HG03159 (cell line): ENCODE measurements at regions not wholly inside any gene's neighbourhood (a gene's known extent, or its start where the extent isn't known, plus 50 kb on each side); places are given as distances from the start of the nearest gene placed in this dataset.
"Not testable (repeated sequence)": the region's sequence is repeated elsewhere in the genome, so short reads cannot be mapped to it uniquely, and the experiment has no call there.

Experiments used
- ATAC-seq: cut with Tn5 transposase; IDR thresholded peaks from one replicate; pipeline ENCODE4 v1.9.1; 2021; ENCODE audit warnings: mild to moderate bottlenecking, moderate library complexity; ENCODE audit not compliant: unreplicated experiment

DNA sequence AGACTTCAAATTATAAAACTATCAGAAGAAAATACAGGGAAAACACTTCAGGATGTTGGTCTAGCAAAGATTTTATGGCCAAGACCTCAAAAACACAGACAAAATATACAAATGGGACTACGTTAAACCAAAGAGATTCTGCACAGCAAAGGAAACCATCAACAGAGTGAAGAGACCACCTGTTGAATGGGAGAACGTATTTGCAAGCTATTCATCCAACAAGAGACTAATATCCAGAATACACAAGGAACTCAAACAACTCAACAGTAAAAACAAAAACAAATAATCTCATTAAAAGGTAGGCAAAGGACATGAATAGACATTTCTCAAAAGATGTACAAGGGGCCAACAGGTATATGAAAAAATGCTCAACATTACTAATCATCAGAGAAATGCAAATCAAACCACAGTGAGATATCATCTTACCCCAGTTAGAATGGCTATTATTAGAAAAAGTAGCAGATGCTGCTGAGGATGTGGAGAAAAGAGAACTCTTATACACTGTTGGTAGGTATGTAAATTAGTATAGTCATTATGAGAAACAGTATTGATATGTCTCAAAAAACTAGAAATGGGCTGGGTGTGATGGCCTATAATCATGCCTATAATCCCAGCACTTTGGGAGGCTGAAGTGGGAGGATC lies 112.6 kb downstream of the LRIG2 start:
- peak; percentile 98 for ATAC-seq

DNA sequence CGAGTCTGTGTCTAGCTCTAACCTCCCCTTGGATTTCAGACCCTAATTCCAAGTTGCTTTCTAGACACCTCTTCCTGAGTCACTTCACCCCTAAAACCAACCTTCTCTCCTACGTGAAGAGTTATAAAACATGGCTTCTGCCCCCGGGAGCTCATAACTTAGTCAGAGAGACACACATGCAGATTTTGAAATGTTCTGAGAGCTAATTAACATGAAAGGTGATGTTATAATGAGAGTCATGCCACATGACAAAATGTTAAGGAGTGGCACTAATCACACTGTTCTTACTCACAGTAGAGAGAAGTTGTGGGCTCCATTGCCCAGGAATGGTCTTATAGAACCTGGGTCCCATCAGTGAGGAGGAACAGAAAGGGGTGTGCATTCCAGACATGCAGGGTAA lies 117.1 kb downstream of the LRIG2 start:
- no peak for ATAC-seq

DNA sequence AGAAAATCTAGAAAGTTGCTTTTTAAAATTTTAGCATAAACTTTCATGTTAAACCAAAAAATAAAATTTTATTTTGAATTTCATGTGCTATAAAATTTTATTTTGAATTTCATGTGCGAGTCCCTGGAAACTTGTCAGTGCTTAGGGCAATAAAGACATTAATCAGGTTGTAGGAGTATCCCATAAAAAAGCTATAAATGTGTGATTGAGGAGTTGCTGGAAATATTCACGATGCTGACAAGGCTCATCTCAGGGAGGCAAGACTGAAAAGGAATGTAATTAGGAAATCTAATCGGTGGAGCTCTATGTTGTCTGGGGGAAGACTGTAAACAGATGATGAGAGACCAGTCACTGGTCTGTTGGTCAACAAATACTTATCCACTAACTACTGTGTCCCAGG lies 117.9 kb downstream of the LRIG2 start:
- ATAC-seq: no peak

DNA sequence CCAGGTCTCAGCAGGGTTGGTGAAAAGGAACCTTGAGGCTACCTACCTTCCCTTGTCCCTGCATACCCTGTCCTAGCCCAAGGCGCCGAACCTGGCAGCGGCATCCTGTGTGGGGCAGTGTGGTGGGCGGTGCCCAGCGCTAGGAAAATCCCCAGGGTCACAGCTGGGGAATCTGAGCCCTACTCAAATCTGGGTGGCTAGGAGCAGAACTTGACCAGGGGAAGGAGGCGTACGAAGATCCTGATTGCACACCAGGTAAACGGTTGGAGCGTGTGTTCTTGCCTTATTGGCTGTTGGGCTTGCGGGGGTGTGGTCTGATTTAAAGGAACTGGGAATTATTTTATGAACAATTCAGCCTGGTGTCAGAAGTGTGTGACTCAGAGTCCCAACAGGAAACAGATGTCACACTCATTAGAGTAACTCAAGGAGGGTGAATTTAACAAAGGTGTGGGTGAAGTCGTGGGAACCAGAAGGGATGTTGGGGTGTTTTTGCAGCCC lies 118.6 kb downstream of the LRIG2 start:
- peak; percentile 67 for ATAC-seq

DNA sequence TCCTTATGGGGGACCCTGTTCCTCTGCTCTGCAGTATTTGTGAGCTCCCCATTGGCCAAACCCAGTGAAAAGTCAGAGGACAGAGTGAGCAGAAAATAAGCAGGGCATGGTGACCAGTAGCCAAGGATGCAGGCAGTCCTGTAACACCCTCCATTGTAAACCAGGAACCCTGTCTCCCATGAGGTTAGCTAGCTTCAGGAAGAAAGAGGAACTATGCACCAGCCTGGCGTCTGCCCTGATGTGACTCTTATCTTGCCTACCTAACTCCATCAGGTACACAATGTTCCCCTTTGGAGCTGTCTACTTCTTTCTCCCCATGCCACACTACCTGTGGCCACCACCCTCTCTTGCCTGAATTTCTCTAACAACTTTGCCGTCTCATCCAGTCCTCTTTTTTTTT lies 119.2 kb downstream of the LRIG2 start:
- peak; percentile 16 for ATAC-seq

DNA sequence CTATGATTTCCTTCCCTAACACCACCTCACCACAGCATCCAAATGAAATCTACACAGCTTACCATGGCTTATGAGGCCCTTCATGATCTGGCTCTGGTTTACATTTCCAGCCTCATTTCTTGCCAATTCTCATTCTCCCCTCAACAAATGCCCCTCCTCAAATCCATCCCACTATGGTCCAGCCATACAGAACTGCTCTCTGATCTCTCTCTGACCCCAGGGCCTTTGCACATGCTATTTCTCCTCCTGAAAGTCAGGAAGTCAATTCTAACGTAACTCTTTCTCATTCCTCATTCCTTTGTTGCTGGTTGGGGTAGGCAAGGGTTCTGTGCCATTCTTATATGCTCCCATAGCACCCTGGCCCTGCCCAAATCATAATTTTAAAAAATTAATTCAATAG lies 120.0 kb downstream of the LRIG2 start:
- ATAC-seq: no peak

DNA sequence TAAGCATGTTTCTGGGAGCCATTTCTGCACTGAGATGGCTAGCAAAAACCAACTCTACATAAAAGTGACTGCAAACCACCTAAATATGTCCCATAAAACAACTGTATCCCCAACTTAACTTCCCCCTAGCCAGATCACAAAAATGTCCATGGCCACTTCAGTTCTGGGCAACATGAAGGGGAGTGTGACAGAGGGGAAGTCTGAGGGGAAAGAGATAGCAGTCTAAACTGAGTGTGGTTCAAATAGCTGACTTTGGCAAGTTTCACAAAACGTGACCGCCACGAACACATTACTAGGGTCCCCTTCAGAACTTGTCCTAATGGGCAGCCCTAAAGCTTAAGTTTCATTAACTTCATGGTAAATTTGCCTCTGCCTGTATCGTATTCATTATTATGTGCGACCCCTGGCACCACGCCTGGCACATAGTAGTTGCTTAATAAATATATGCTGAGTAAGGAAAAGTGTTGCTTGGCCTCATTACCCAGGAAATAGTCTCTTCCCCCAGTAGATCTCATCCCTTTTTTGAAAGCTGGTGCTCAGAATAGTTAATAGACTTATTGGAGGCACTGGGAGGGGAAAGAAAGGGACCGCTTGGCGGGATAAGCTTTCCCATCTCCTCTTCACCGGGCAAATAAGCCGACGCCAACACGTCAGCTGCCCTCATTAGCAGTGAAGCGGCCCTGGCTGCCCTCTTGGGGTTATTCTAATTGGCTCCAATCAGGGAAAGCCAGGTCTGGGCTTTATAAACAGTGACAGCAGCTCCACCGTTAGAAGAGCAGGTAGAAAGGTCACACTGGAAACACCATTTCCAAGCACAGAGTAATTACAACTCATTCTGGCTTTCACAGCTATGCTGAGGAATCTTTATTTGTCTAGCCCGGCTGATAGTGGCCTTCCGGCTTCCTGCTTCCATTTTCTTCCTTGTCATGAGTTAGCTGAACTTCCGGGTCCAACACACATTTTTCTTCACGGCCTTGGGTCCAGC lies 122.1 kb downstream of the LRIG2 start:
- ATAC-seq: no peak

DNA sequence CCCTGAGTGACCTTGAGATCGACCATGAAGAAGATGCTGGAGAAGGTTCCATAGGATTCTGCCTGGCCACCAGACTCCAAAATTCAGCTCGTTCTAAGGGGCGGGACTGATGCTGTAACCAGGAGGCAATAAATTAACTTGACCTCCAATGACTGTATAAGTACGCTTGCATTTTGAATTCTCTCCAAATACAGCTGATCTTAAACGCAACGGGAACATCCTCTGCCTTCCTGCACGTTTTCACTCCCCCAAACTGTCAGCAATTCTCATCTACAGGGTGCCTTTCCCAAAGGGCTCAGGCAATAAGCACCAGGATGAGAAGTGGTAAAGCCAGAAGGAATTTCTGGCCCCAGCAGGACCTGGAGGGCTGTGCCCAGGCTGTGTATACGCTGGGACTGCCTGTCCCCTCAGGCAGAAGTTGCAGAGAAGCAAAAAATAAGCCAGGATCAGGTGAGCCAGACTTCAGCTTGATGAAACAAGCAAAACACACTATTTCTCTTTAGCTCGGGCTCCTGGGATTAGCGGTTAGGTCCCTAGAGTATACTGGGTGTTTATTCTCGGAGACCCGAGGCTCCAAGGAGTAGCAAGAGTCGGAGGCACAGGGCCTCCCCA lies 124.8 kb downstream of the LRIG2 start:
- ATAC-seq: no peak

DNA sequence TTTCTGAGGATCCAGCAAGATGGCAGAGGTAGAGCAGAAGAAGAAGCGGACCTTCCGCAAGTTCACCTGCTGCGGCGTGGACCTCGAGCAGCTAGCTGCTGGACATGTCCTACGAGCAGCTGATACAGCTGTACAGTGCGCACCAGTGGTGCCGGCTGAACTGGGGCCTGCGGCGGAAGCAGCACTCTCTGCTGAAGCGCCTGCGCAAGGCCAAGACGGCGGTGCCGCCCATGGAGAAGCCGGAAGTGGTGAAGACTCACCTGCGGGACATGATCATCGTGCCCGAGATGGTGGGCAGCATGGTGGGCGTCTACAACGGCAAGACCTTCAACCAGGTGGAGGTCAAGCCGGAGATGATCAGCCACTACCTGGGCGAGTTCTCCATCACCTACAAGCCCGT lies 125.8 kb downstream of the LRIG2 start:
- ATAC-seq: no peak

DNA sequence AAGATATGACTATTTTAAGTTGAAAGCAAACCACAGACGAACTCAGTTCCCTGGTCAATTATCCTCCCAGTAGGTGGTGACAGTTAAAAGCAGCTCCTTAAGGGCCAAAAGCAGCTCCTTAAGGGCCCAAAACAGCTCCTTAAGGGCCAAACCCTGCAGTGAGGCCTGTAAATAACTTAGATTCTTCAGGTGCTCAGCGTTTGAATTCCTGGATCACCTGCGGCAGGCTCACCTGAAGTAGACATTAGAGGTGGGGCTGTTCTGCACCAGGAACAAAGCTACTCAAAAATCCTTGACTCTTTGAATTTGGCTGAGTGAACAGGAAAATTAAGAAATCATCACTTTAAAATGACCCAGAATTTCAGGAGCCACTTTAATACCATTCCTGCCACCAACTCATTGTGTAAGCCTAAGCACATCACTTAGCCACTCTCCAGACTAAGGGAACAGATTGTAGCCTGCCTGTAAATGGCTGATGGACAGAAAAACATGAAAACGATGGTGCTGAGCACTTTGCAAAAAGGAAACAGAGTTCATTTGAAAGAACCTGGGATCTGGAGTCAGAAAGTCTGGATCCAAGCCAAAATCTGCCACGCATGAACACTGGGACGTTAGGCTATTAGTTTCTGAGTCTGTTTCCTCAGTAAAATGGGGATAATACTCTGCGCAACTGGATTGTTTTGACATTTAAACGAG lies 126.9 kb downstream of the LRIG2 start:
- ATAC-seq: no peak

DNA sequence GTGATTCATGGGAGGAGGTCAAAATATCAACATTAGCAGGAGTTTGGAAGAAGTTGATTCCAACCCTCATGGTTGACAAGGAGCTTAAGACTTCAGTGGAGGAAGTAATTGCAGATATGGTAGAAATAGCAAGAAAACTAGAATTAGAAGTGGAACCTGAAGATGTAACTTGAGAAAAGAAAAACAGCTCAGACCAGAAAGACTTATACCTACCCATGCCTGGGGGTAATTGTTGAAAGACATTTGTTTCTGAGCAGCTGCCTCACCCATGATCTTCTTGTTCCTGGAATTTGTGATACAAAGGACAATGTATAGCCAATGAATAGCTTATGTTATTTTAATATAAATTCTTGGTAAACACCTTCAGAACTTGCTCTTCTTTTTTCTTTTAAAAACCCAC lies 128.6 kb downstream of the LRIG2 start:
- ATAC-seq: no peak

DNA sequence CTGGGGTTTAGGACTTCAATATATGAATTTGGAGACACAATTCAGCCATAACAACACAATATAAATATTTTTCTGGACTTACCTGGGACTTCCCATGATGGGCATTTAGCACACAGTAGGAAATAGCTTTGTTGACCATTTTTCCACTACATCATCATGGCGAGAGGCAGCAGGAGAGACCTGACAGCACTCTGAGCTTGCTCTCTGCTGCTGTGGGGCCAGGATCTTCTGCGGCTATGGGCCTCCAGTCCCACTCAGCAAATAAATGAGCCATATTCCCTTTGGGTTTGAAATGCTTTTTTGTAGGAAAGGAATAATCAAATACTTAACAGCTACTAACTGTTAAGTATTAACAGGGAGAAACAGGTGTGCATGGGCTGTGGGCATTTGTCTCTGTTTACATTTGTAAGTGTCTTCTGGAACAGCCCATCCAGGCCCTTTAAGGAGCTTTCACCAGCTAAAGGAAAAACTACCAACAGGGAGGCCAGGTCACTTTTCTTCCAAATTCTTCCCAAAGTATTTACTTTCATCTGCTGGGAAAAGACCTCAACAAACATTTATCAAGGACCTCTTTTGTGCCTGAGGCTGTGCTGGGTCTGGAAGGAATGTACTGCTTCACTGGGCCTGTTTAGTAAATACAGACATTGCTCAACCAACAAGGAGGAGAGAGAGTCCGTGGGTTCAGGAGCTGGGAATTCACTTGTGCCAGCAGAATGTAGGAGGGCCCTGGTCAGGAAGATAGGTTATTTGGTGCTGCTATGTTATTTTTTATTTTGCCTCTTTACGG lies 133.2 kb downstream of the LRIG2 start:
- ATAC-seq: no peak

DNA sequence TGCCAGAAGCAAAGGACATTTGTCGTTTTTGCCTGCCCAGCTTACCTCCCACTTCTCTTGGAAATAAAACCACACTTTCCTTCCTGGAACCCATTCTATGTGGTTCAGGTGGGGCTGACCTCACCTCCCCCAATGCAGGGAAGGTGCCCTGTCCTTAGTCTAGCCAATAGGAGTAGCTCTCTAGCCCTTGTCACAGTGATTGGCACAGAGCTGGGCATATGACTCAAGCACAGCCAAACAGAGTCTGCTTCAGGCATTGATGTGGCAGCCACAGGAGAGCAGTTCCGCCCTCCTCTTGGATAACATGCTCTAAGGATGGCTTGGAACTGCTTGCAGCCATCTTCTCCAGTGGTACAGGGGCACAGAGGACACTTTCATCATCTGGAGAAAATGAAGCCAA lies 134.0 kb downstream of the LRIG2 start:
- ATAC-seq: no peak

DNA sequence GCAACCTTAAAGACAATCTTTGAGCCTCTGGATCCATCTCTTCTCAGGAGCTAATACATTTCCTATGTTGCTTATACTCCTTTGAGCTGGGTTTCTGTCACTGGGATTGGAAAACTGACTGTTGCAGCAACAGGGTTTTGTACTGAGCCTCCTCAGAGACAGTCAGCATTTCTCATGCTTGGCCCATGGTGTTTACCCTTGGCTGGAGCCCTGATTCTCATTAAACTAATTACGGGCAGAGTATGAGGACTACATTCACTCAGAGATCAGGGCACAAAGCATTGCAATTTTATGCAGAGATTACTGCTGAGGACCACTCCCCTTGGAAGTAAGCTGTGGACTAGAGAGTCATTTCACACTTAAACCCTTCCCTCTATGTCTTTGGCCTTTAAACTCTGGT lies 134.5 kb downstream of the LRIG2 start:
- no peak for ATAC-seq

DNA sequence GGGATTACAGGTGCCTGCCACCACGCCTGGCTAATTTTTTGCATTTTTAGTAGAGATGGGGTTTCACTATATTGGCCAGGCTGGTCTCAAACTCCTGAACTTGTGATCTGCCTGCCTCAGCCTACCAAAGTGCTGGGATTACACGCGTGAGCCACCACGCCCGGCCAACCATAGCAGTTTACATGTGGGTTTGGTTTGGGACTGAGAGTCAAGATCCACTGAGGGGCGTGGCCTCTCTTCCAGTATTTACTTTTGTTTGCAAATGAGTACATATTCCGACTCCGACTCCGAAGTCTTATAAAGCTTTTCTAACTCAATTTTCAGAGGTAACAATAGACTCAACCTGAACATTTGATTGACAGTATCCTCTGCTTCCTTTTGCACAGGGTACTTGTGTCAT lies 135.4 kb downstream of the LRIG2 start:
- ATAC-seq: not testable (repeated sequence)

DNA sequence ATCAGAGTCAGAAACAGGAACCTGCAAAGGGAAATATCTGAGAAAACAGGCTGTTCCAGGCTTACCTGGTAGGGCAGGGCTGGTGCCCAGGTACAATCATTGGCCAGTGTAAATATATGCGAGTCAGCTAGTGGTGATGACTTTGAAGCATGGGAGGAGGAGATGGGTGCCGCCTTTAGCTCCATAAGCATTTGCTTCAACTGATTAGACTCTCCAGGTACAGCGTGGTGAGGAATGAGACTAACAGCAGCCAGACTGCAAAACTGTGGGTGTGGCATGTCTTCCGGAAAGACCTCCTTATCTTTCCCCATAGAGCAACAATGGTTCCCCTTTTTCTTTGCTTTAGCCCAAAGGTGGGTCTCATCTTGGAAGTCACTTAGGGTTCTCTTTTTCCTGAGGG lies 137.2 kb downstream of the LRIG2 start:
- ATAC-seq: no peak

DNA sequence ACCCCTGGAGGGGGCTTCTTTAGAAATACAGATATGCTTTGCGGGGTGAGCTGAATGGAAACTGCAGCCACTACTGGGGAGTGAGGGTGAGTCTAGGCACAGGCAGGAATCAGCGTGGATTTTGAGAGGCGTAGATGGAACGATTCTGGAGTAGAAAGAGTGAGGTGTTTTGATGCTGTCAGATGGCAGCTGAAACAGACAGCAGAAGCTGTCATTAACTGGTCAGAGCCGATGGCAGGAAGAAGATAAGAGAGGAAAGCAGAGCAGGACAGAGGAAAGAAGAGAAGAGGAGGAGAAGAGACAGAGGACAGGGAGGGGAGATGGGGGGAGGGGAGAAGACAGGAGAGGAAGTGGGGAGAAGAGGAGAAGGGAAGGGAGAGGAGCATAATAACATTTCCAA lies 138.5 kb downstream of the LRIG2 start:
- no peak for ATAC-seq

DNA sequence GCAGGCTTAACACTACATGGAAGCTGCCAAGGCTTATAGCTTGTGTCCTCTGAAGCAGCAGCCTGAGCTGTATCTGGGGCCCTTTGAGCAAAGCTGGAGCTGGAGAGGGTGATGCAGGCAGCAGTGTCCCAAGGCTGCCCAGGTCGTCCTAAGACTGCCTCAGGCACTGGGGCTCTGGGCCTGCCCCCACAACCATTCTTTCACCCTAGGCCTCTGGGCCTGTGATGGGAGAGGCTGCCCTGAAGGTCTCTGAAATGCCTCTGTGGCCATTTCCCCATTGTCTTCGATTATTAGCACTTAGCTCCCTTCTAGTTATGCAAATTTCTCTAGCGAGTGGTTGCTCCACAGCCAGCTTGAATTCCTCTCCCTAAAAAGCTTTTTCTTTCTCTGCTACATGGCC lies 142.0 kb downstream of the LRIG2 start:
- no peak for ATAC-seq

DNA sequence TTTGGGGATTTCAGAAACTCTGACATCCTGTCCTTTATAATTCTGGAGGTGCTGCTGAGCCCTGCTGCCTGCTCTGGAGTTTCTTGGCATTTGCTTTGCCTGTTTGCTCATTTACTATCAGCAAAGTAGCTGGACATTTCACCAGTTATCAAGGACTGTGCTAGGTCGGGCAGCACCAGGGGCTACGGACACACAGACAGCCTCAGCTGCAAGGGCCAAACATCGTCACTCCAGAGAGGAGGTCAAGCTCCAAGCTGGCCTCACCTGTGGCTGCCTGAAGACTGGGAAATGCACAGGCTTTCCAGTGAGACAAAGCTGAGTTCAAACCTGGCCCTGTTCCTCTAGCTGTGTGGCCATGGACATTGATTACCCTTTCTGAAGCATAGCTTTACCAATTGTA lies 143.7 kb downstream of the LRIG2 start:
- no peak for ATAC-seq

DNA sequence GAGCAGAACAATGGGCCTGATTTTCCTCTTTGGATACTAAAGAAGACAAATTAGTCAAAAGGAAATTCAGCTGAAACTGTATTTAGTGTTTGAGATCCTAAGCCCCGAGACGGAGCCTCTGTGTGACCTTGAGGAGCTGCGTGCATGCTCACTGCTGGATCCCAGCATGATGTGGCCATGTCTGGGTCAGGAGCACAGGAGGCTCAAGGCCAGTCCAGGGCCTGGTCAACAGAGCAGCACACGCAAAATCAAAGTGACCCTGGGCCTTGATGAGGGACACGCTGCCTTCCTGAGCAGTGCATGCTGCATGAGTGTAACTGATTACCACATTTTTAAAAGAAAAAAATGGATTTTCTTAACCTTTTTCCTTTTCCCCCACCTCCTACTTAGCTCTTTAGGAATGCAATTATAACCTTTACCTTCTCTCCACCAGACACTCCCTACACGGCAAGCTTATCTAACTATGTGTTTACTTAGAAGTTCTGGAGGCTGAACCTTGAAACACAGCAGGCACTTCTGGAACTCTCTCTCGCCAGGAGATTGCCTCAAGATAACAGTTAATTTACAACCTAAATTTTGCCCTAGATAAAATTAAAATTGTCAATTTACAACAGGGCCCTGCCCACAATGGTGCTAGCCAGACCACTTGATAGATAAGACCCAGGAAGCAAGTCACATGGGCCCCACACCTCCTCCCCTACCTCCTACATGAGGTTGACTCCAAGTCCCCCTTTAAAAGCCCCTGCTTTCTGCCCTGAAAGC lies 144.6 kb downstream of the LRIG2 start:
- no peak for ATAC-seq
